GM21381 (cell line): ENCODE measurements at regions not wholly inside any gene's neighbourhood (a gene's known extent, or its start where the extent isn't known, plus 50 kb on each side); places are given as distances from the start of the nearest gene placed in this dataset.
"Not testable (repeated sequence)": the region's sequence is repeated elsewhere in the genome, so short reads cannot be mapped to it uniquely, and the experiment has no call there.

ENCODE experiments used
- ATAC-seq: cut with Tn5 transposase; IDR thresholded peaks from one replicate; pipeline ENCODE4 v1.9.1; 2021; ENCODE audit warnings: mild to moderate bottlenecking, moderate library complexity; ENCODE audit not compliant: unreplicated experiment

DNA sequence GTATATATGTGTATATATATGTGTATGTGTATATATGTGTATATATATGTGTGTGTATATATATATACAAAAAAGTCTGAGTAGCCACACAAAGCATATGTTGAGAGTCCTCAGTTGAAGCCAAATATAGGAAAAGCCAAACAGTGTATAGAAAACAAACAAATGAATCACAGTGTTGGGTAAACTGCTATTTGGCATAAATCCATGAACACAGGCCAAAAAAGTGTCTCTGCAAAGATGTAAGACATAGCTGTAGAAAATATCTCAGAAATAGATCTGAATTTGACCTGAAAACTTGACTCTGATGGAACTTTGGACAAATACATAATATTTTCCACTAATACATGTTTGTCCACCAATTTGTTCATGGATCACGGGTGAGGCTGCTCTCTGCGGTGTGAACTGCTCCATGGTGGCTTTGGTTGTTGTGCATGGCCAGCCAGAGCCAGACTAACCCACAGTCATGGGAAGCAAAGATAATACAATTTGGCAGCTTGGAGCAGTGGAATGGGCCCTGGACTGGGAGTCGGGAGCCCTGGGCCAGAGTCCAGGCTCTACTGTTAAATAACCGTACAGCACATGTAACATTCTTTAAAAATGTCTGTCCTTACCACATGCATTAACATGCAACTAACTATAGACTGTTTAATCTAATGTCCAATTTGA is 76.9 kb upstream of the EED start:
- ATAC-seq, result no peak

DNA sequence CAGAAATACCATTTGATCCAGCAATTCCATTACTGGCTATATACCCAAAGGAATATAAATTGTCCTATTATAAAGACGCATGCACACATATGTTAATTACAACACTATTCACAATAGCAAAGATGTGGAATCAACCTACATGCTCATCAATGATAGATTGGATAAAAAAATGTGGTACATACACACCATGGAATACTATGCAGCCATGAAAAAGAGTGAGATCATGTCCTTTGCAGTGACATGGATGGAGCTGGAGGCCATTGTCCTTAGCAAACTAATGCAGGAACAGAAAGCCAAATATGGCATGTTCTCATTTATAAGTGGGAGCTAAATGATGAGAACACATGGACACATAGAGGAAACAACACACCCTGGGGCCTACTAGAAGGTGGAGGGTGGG is 78.3 kb upstream of the EED start:
- not testable (repeated sequence) for ATAC-seq

DNA sequence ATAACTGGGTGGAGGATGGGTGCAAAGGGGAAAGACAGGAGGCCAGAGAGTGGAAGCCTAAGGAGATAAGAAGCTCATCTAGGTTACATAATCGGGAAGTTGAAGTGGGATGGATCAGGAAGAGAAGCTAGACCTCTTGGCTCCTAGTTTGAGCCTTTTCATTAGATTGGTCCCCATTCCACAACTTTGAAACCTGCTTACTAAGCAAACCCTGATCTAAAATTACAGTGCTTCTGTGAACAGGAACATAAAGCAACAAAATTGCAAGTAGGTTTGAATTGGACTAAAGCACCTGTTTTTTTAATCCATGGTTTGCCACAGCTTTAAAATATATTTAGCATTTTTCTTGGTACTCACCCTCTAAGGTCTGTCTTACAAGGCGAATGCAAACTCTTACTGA is 80.4 kb upstream of the EED start:
- no peak for ATAC-seq

DNA sequence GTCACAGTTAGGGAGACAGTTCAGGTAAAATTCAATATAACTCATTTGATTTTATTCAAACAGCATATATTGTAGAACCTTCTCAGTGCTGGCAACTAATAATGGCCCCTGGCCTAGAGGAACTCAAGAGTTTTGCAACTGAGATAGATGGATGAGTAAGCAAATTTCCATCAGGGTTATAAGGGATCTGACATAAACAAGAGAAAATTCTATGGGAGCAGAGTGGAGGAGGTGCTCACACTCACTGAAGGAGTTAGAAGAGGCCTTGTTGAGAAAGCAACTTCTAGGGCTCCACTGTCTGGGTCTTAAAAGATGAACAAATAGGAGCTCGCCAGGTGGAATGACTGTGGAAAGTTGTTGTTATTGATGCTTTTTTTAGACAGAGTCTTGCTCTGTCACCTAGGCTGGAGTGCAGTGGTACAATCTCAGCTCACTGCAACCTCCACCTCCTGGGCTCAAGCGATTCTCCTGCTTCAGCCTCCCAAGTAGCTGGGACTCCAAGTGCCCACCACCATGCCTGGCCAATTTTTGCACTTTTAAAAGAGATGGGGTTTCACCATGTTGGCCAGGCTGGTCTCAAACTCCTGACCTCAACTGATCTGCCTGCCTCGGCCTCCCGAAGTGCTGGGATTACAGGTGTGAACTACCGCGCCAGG is 81.2 kb upstream of the EED start:
- not testable (repeated sequence) for ATAC-seq

DNA sequence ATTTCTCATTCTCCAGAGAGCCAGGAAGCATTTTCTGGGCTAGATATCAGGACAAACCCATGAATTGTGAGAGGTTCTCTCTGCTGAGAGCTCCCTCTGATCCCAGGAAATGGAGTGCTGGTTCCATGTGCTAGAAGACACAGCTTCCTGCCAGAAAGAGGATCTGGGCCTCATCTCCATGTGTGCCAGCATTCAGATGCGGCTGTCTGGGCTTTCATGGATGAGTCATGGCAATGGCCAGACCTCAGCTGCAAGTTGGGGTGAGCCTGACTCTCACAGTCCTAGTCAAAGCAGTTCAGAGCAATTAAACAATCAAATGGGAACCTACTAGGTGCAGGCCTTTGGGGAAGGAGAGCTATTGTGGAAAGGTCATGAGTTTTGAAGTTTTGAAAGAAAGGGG is 82.3 kb upstream of the EED start:
- ATAC-seq, result no peak

- ATAC-seq, result no peak
These were observed 82.7 kb upstream of the EED start for GRCh38 chr11:86161837-86162236.

DNA sequence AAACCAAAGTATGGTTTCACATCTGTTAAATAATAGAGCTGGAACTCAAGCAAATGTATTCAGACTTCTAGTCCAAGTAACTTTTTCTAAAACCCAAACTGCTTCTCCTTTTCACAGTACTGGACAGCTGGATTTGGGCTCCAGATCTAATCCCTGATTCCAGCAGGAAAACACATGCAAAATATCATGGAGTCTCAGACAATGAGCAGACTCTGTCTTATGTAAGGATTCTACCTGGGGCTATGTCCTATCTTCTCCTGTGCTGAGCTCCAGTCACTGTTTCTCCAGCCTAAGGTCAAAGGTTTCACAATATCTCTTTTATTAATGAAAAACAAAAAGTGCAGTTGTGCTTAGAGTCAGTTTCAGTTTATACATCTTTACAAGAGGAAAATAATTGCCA is 83.2 kb upstream of the EED start:
- no peak for ATAC-seq

- ATAC-seq, result no peak
These were observed 83.9 kb upstream of the EED start for GRCh38 chr11:86160541-86161149.

- no peak for ATAC-seq
These were observed 85.0 kb upstream of the EED start for GRCh38 chr11:86159581-86159891.

DNA sequence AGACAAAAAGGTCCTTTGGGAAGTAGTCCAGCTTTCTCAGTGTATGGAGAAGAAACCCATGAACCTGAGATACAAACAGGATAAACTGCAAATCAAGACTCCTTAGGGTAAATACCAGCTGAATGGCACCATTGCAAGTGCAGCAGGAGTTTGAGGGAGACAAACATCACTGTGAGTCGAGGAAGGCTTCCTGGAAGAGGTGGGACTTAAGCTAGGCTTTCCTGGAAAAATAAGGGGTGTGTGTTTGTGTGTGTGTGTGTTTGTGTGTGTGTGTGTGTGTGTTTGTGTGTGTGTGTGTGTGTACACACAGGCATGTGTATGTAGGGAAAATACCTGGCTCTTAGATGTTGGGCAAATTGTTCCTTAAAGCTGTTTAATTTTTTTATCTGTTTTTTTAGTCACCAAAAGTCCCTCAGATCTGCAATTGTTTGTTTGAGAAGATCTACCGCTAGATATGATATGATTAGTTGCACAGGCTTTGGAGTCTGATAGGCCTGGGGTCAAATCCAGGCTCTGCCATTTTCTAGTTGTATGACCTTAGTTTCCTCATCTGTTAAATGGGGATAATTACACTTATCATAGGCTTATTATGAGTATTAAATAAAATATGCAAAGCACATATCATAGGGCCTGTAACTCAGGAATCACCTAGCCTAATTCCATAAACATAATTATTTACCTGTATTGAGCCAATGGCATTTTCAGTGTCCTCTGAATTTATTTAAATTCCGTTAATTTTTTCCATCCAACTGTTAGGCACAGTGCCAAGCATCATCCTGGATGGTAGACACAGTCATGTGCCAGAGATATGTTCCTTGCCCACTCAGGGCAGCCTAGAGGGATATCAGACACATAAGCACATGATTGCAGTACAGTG is 85.6 kb upstream of the EED start:
- ATAC-seq, result no peak

DNA sequence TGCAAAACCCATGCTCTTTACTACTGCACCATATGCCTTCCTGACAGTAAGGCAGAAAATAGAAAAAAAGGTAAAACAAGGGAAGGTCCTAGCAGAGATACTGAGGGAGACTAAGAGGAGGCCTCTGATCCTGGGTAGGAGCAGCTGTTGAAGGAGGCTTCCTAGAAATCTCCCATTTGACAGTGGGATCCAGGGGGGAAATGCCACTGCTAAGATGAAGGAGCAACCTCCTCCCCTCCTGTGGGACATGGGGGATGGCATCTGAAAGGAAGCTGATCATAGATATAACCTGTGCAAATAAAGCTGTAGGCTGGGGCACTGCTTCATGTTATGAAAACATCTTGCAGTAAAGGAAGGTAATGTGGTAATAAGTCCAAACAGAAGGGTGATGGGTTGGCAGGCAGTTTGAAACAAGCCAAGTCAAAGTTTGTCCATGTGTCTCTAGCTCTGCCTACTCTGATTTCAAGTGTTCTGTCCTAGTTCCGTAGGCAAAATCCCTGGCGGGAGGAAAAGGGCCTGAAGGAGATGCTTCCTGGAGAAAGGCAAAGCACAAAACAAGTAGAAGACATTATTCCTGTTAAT is 86.7 kb upstream of the EED start:
- ATAC-seq, result no peak

DNA sequence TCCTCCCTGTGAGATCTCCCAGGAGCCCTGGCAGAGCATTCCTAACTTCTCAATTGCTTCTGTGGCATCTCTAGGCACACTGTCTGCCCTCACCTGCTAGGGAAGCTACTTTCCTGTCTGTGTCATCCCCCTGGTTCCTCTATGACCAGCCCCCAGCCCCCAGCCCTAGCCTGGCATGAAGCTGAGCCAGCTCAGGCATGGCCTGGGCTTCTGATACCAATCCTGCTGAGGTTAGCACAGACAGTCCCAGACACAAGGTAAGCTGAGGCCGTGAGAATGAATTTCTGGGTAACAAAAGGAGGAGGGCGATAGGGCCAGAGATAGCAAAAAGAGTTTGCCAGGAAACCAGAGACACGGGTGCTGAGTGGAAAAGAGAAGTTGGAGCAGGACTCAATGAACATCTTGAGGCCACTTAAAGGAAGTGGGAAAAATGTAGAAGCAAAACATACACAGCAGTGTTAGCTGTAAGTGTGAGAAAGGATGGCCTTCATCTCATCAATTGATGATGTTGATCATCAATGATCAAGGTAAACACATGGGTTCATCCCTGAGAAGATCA is 87.6 kb upstream of the PICALM start:
- no peak for ATAC-seq

DNA sequence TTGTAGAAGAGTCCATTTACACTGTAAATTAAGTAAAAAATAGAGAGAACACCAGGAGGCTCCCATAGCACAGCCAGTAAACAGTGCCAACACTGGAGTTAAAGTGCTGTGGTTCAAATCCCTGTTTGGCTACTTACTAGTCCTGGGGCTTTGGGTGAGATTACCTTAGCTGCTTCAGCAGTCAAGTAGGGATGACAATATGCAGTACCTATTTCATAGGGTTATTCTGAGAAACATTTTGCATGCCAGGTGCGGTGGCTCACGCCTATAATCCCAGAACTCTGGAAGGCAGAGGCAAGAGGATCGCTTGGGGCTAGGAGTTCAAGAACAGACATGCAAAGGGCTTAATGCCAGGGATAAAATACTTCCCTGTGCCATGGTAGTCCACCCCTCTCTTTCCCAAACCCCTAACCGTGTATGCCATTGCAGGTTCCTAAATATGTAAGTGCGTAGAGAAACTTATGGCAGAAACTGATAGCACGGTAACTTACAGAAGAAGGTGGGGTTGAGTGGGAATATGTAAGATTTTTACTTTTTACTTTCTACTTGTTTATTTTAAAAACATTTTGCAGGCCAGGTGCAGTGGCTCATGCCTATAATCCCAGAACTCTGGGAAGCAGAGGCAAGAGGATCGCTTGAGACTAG is 86.4 kb upstream of the PICALM start:
- no peak for ATAC-seq

- ATAC-seq, result no peak
These were observed 84.6 kb upstream of the PICALM start for GRCh38 chr11:86153439-86153838.

DNA sequence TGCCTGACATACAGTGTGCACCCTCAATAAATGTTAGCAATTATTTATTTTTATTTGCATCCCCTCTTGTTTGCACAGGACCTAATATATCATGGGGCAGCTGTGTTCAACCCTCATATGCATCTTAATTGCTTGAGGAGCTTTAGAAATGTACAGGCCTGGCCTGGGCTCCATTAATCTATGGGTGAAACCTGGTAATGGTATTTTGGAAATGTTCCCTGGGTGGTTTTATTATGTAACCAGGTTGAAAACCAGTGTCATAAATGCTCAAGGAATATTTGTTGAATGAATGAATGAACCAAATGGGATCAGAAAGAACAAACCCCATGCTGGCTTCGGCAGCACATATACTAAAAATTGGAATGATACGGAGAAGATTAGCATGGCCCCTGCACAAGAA is 84.0 kb upstream of the PICALM start:
- no peak for ATAC-seq

GRCh38 chr11:86152006-86152862 is 83.3 kb upstream of the PICALM start:
- ATAC-seq, result peak; percentile 37

DNA sequence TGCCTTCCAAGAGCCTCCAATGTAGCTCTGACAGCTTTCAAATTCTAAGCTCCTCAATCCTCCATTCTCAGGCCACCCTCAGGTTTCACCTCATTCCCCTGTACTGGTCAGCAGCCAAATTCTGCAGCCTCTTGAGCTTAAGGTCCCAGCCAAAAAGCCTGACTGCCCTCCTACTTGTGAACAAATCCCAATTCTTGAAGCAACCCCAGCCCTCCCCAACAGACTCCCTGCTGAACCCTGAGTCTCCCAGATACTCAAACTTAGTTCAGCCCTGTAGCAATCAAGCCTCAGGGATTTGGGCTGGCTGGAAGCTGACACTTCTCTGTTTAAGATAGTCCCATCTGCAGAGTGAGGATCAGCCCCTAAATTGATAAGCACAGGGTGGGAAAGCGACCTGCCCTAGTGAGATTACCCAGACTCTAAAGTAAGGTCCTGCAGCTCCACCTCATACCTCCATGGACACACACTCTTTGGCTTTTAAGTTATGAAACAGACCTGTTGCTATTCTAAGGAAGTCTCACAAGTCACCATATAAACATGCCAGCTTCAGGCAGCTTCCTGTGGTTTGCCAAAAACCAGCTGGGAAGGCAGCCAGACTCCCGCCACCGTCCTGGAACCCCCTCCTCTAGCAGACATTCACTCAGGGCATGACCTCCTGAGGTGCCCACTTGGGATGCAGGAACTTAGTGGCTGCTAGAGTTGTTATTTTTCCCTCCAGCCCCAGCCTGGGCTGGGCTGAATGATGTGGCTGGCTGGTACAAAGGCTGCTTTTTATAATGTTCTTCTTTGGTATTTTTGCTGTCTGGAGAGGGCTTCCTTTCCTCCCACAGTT is 82.5 kb upstream of the PICALM start:
- peak; percentile 54 for ATAC-seq

- no peak for ATAC-seq
These were observed 81.9 kb upstream of the PICALM start for GRCh38 chr11:86150847-86151173.

DNA sequence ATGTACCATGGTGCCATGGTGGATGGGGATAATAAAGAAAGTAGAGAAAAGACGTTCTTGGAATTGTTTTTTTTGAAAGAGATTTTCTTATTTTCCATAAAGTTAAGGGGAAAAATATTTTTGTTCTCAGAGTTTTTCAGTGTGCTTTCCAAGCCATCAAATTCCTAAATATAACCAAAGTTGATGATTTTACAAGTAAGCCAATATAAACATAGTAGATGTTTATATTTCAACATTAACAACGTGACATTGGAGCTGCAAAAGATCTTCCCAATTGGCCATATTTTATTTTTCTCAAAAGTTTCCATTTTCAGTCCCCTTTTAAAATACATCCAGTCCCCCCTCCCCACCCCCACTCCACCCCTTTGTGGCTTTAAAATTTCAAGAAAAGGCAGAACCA is 80.9 kb upstream of the PICALM start:
- no peak for ATAC-seq
